ENCODE measurements at regions not wholly inside any gene's neighbourhood (a gene's known extent, or its start where the extent isn't known, plus 50 kb on each side); places are given as distances from the start of the nearest gene placed in this dataset.
"Not testable (repeated sequence)": the region's sequence is repeated elsewhere in the genome, so short reads cannot be mapped to it uniquely, and the experiment has no call there.

GRCh38 chr10:44569193-44570091 is 184.5 kb upstream of the CXCL12 start:
- DNase-seq, result peak; percentile 52

DNA sequence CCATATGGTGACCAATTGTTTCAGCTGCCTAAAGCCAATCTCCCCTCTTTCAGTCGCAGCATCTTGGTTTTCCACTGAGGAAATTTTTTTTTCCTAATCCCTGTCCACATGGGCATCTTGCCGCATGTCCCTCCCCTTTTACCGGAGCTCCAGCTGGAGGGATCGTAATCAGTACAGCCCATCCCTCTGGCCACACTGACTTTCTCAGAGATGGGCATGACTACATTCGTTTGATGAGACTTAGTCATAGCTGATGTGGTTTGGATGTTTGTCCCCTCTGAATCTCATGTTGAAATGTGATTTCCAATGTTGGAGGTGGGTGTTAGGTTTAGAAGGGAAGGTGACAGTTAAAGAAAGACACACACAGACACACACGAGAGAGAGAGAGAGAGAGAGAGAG is 186.8 kb upstream of the CXCL12 start:
- no peak for DNase-seq

GRCh38 chr10:44572146-44572545 is 187.2 kb upstream of the CXCL12 start:
- no peak for DNase-seq

DNA sequence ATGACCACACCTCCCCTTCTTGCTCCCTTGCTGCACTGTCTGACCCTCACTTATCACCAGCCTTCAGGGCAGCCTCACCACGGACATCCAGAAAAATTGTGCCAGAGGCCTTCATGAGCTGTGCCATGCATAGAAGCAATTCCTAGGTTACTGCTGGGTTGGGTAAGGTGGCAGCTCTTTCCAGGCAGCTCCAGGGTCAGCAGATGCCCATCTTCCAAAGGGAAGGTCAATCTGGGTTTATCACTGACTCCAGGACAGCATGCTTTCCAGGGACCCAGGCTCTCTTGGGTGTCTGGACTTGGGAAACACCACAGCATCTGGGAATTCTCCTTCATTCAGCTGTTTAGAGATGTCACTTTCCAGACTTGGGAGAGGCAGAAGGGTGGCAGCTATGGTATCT is 188.9 kb upstream of the CXCL12 start:
- no peak for DNase-seq

DNA sequence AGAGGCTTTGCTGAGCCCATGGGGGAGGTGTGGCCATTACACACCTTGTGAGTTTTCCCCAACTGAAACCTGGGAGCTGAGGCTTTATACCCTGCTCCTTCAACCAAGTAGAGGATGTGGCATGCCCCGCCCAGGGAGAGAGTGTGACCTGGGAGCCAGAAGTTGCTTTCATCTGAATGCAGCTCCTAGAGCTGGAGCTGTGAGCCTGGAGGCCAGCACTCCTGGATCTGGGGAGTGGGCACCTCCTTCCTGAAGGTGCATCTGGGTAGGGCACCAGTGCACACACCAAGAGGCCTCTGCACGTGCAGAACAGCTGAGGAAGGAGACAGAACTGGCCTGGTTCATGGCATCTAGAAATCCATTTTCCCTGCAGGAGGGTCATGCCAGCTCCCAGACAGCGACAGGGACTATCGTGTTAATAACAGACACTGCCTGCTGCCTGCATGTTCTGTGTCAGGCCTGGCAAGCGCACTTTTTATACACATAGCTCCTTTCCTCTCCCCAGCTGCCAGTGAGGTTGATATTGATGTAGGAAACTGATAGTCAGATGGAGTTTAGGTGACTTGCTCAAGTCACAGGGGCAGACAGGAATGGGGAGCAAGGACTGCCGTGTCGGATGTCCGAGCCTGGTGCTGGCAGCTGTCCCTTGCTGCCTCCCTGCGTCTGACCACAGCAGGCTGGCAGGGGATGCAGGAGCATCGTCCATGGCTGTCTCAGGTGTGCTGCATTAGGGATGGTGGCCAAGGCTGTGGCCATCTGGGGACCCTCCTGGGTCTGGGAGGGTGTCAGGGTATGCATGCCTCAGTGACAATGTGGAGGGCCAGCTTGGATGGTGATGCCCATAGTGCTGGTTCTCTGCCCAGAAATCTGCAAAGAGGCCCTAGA is 189.9 kb upstream of the CXCL12 start:
- no peak for DNase-seq

DNA sequence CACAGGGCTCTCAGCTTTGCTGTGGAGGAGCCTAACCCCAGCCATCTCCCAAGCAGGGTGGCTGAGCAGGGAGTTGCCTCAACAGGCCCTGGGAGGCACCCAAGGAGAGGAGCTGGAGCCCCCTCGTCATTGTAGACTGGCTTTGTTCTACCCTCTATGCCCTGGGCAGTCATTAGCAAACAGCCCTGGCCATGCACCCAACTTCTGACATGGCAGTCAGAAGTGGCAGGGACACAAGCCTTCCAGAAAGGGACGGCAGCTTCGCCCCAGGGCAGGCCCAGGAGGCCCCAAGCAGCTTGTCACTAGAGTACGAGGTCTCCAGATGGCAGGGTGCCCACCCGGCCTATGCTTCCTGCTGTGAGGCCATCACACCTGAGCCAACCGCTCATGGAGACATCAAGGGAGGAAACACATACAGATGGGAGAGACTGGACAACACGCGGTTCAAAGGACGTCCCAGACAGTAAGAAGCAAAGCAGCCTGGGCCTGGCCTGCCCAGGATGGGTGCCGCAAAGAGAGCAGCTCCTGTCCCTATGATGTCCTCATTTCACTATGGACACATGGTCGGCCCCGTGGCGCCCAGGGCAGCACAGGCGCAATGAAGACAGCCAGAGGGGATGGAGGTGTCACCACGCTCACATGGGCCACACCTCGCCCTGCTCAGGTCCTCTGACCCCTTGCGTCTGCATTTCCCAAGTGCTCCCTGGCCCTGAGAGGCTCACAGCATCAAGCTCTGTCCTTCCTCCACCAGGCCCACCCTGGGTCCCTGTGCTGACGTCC is 190.9 kb upstream of the CXCL12 start:
- DNase-seq, result no peak

DNA sequence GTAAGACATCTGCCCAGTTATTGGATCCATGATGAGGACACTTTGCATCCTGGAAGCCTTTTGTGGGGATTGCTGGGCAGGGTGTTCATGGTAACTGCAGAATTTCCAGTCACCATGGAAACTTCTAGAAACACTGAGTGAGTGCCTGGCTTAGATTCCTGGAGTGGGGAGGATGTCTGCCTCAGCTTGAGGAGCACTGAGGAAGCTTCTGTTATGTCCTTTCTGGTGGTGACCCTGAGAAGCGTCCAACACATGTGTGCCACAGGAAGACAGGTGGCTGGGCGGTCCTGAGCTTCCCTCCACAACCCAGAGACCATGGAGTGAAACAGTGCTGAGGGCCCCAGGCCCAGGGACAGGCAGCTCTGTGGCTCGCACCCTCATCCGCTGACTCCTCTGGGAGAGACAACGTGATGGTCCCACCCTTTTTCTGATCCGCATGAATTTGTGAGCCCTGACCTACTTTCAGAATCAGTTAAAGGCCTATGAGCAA is 191.8 kb upstream of the CXCL12 start:
- no peak for DNase-seq

DNA sequence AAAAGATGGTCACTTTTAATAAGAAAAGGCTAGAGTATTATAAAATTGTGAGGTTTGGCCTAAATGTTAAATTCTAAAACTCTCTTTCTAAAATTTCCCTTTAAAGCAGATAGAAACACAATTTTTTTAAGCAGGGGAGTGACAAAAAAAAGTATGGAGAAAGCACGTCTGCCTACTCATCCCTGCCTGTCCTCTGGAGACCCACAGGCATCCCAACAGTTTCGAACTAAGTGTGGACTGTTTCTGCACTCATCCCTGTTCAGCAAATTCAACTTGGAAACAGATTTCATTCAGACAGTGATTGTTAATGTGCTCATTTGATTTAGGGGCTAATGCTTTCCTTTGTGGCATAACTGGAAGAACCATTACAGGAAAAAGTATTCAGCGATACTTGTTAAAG is 192.6 kb upstream of the CXCL12 start:
- no peak for DNase-seq

DNA sequence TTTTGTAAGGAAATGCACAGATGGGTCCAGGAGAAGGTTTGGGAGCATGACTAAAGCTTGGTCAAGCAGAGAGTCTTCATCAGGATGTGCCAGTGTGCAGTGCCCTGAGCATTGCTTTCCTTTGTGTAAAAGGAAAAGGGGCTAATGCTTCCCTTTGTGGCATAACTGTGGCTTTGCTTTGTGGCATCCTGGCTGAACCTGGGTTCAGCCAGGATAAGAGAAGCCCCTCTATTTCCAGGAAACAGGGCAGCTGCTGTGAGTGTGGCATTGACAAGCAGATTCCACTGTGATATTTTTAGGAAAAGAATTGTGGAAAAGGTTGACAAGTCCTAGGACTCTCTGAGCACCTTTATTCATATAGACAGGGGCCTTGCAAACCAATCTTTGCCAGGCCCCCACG is 193.4 kb upstream of the CXCL12 start:
- no peak for DNase-seq

DNA sequence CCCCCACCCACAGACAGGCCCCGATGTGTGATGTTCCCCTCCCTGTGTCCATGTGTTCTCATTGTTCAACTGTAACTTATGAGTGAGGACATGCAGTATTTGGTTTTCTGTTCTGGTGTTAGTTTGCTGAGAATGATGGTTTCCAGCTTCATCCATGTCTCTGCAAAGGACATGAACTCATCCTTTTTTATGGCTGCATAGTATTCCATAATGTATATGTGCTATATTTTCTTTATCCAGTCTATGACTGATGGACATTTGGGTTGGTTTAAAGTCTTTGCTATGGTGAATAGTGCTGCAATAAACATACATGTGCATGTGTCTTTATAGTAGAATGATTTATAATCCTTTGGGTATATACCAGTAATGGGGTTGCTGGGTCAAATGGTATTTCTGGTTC is 194.1 kb upstream of the CXCL12 start:
- not testable (repeated sequence) for DNase-seq

DNA sequence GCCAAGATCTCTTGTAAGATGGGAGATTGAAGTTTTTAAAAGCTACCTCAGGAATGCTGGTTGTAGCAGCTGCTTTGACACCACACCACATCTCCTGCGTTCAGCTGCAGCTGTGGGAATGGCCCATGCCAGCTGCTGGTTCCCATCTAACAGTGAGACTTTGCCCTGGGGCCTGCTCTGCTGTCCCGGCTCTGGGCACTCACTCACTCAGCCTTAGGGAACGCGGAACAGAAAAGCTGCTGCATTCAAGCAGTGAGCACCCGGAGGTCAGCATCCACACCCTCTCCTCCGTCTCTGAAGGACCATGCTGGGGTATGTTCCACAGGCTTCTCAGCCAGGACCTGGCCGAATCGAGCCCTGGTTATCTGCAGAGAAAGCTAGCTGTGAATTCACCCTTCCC is 197.1 kb upstream of the CXCL12 start:
- DNase-seq, result no peak

DNA sequence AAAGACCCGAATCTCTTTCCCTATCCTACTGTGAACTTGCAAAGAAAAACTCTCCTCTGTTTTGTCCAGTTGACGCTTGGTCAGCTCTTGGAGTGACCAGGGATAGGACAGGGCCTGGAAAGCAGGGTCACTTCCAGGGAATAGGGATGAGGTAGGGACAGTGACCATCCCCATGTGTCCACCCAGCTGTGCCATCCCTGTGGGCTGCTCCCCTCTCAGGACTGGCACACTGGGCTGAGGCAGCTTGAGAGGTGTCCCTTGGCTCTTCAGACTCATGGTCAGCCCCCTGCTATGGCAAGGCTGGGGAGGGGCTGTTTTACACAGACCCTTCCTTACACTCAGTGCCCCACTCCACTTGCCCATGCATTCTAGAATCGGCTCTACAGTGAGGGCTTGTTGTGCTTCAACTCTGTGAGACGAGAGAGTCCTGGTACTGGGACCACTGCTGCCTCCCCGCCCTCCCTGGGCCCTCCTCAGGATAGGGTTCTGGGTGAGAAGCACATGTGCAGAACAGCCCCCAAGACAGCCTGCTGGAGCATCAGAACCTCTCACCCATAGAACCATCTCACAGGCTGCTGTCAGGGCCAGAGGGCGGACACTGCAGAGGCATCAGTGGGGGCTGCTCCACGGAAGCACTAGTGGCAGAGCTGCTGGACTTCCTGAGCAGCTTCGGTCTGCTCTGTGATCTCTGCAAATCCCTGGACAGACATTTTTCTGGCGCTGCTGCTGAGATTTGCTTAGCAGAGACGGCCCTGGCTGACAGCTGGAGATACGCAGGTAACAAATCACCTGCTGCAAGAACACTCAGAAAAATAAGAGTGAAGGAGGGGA is 202.8 kb upstream of the CXCL12 start:
- DNase-seq, result no peak

- no peak for DNase-seq
These were observed 204.5 kb upstream of the CXCL12 start for GRCh38 chr10:44589181-44589943.

DNA sequence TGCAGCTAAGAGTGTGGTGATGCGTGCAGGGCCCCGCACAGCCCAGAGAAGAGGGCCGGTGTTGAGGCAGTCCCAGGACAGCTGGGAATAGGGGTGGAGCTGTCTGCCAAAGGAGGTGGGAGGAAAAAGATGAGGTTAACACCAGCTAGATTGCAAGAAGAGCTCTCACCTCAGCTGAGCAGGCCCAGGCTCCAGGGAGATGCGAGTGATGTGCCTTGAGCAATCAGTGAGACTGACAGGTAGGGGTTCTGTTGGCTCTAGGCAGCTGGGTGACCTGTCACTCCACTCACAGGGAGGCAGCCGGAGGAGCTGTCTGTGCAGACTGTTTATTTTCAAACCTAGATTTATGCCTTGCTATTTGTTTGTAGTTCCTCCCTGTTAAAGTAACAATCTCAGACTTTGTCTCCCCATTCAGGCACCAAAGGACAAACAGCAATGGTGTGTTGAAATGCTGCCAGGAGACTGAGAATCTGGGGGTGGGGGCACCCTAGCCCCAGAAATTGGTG is 205.1 kb upstream of the CXCL12 start:
- DNase-seq, result no peak

- no peak for DNase-seq
These were observed 207.0 kb upstream of the CXCL12 start for GRCh38 chr10:44591911-44592310.

DNA sequence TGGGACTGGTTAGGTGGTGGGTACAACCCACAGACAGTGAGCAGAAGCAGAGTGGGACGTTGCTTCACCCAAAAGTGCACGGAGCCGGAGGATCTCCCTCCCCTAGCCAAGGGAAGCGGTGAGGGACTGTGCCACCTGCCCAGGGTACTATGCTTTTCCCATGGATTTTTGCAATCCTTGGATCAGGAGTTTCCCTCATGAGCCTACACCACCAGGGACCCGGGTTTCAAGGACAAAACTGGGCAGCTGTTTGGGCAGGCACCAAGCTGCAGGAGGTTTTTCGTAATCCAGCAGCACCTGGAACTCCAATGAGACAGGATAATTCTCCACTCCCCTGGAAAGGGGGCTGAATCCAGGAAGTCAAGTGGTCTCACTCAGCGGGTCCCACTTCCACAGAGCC is 209.1 kb upstream of the CXCL12 start:
- no peak for DNase-seq

- DNase-seq, result no peak
These were observed 222.2 kb upstream of the CXCL12 start for GRCh38 chr10:44607116-44607515.

DNA sequence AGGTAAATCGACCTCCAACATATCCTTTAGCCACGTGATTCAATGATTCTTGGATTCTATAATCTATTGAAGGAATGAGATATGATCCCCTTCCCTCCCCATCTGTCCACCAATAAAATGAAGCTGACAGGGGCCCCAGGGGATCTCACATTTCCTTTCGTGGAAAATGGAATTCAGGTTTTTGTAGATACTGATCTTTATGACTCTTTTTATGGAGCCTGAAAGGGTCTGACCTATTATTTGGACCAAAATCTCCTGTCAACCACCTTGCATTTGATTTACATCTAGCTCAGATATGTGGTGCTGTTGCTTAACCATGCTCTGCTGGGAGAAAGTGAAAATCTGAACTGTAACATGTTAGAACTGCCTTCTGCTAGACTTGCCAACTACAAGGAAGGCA is 234.0 kb upstream of the CXCL12 start:
- DNase-seq, result no peak

- DNase-seq, result no peak
These were observed 234.6 kb upstream of the CXCL12 start for GRCh38 chr10:44619521-44619920.

- no peak for DNase-seq
These were observed 235.1 kb upstream of the CXCL12 start for GRCh38 chr10:44619975-44620374.
